ENCODE measurements at regions not wholly inside any gene's neighbourhood (a gene's known extent, or its start where the extent isn't known, plus 50 kb on each side); places are given as distances from the start of the nearest gene placed in this dataset.

DNA sequence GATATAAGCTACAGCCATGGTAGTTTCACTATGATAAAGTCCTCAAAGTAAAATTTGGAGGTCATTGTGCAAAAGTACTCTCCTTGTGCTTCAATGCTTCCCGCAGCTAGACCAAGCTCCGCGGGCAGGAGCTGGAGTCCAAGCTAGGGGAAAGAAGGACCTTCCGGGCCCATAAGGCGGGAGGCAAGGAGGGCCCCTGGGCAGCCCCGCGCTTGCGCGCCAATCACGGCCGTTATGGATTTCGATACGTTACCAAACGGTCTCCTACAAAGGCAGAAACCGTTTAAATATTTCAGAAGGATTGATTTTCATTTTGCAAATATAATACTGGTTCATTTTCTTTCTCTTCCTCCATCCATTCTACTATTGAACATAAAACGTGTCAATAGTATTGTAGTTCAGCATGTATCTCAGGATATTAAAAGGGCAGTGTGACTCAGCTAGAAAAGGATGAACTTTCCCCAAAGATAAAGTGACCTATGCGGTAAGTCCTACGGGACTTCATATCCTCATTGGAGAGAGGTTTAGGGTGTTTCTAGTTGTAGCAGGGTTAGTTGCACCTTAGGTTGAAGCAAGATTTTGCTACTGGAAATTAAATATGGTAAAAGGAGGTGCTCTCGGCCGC lies 128.0 kb downstream of the KIF20B start:
- FAIRE-seq: no peak

DNA sequence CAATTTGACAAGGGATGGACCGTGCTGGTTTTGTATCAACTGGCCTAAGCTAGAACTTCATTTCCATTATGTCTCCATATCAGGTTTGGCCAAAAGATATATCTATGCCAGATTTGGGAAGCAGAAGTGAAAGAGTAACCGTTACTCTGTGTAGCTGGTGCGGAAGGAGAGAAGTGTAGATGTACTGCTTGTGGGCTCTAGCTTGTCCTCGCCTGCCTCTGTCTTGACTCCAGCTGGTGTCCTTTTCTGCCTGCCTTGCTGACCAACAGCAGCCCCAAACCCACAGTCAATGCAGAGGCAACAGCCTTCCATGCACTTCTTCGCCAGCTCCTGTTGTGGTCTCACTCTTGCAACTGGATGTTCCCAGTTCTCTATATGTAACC lies 128.5 kb downstream of the KIF20B start:
- no peak for FAIRE-seq

DNA sequence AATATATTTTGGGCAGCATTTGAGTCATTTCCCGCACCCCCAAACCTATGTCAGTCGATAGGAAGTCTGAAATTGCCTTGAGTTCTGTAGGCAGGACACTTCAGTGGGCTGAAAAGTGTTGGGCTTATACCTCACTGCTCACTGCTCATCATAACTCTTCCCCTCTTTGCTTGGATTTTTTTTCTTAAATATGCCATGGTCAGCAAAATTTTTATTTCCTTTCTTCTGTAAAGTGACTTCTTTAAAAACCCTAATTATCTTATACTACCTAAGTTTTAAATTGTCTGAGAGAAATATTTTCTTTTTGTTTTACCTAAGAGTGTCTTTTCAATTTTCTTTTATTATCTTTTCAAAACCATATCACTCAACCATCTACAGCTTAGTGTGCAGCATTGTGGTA lies 129.2 kb downstream of the KIF20B start:
- no peak for FAIRE-seq

DNA sequence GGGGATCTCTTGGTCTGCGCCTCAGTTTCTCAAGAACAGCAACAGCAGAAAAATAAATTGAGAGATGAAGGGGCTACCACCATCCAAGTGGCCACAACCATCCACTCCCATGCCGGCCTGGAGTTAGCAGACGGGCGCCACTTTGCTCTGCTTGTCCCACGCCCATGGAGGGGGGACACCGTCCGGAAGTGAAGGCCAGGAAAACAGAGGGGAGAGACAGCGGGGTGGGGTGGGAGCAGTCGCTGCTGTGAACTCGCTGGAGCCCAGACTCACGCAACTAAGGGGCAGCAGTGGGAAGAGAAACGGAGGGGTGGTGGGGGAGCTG lies 135.4 kb downstream of the KIF20B start:
- FAIRE-seq: no peak

DNA sequence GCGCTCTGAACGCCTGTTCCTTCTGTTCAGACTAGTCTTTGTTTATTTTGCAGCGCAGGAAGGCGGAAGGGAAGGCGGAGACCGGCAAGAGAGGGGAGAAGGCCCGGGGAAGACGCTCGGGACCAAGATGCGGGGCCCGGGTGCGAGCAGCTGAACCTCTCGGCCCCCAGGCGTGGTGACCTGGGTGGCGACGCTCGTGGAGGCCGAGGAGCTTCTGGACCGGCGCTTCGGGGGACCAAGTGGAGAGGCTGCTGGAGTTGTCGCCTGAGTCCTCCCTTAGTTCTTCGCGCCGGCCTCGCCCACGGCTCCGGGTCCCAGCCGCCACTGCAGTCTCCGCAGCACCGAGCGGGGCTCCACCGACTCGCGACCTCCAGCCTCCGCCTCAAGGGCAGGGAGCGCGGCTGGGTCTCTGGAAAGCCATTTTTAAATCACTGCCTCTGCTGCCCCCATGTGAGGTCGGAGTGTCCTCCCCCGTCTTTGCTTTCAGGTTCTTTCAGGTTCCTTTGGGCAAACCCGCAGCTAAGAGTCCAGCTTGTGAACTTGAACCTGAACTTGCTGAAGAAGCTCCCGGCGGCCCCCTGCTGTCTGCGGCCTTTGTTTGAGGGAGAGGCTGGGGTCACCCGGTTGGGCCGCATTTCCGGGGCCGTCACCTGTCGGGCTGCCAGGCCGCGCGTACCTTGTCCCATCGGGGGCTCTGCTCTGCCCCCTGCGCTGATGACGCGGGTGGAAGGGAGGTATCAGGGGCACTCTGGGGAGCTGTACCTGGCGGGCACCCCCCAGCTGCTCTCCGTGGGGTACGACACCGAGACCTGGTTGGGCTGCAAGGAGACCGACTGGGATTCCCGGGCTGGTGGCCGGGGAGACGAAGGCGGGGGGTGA lies 136.0 kb downstream of the KIF20B start:
- FAIRE-seq: no peak

DNA sequence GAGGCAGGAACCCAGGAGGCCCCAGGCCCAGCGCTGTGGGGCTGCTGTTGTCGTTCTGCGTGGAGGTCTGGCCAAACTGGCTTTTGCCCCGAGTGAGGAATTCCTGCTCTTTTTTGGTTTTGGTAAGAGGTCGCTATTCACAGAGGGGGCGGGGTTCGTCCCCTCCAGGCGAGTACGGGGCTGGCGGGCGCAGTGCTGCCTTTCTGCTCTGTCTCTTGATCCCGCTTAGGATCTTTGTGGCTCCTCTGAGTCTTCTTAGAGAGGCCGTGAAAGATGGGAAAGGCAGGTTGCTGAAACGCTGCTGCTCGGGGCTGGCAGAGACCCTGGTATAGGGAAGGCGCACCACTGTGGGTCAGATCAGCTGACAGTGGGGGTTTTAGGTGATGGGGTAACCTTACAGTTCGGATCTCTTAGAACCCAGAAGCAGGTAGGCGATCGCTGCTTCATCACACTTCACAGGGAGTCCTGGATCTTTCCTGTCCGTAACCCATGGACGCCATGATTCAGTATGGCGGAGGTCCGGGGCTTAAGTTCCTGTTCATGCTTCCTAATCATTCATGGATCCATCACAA lies 136.7 kb downstream of the KIF20B start:
- no peak for FAIRE-seq

DNA sequence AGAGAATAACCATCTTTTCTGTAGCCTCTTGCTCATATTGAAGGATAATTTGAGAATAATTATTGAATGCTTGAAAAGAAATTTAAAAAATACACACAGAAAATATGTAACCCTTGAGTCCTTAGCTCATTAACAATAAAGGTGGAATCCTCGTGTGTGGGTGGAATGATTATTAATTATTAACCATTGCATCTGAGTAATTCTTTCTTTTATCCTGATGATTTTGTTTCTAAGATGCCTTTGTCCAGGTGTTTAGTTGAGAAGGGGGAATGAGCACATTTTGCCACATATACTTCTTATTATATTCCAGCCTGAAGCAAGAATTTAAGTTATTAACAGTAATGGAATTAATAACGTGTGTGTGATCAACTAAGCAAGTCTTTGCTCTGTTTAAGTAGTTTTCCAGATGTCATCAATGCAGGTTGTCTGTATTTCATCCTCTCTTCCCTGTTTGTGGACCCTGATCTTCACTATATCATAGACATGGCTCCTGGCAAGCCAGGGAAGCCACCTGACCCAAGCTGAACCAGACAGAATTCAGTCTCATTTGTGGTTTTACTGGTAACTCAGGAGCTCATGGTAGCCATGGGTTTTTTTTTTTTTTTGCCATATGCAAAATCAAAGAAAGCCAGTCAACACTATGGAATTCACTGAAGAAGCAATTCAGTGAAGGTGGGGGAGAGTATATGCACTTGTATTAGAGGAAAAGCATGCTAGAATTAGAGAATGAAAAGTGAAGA lies 144.3 kb downstream of the KIF20B start:
- FAIRE-seq: no peak

DNA sequence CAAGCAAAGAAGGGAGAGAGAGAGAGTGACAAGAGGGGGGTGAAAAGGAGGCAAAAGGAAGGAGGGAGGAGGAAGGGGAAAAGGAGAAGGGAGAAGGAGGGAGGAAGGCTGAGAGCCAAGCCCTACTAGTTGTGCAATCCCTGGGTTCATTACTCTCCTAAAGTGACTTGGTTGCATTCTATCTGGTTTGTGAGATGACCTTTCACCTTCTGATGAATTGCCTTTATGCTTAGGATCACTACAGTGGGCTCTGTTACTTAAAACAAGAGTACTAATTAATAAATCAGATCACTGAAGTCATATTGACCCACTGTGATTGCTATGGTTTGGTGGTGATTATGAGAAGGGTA lies 144.9 kb downstream of the KIF20B start:
- FAIRE-seq: no peak

DNA sequence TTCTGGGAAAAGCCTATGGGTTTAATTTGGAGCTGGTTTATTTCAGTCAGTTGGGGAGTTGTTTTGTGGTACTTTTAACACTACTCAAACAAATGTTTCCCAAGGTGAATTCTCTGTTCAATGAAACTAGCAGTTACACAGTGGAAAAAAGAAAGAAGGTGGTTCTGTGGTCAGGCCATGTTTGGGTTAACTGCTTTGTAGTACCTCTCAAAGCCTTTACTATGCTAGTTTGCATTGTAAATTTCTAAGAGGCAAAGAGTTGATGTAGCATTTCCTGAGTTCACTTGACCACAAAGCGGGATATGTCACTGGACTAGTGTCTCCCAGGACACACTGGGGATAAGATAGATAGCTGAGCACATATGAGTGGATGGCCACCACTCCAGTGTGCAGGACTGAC lies 145.4 kb downstream of the KIF20B start:
- FAIRE-seq: no peak

DNA sequence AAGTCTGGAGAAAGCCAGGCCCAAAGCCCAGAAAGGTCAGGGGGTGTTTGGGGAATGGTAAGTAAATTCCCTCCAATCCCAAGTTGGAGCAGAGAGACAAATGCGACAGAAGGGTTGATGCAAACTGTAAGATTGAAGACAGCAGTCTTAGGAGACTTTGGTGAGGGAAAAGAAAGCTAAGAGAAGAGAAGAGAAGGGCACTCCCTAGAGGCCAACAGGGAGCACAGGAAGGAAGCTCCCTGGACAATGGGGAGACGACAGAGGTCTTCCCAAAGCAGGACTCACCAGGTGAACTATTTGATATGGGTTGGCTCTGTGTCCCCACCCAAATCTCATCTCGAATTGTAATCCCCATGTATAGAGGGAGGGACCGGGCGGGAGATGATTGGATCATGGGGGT lies 151.5 kb downstream of the KIF20B start:
- no peak for FAIRE-seq

DNA sequence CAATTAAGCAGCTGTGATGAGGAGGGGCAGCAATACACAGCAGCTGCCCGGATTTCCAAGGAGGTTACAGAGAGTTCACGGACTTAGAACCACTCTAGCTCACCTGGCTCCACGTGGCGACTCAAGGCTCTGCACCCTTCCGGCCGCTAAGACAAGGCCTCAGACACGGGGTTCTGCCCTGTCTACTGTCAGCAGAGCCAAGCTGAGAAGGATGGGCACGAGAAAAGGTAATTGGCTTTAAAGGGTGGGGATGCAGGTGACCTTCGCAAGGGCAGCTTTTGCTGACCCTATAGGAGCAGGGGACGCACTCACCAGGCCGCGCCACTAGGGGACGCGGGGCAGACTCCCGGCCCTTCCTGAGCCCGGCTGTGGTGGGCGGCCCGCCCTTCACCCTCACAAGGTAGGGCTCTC lies 152.4 kb downstream of the KIF20B start:
- no peak for FAIRE-seq

DNA sequence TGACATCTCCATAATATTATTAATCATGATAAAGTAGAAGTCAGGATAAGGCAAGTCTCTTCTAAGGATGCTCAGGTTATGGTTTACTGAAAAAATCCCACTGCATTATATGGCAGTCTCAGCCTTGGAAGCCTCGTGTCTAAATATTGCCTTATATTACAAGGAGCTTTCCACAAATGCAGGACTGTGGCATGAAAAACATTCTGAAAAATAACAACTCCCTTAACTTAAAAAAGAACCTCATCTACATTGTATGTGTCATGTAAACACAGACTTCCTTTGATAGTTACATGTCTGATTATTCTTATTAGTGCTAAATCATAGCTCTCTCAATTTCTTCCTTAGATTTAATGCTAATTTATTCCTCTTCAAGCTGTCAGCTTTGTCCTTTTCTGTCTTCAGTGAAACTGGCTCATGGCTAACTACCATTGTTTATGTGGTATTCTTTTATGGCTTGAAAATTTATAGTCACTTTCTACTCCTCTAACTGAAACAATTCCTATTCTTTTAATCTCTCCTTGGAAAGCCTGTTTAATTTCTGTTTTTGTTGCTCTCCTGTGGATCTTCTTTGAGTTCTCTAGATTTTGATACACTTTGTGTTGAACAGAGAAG lies 156.1 kb downstream of the KIF20B start:
- no peak for FAIRE-seq

DNA sequence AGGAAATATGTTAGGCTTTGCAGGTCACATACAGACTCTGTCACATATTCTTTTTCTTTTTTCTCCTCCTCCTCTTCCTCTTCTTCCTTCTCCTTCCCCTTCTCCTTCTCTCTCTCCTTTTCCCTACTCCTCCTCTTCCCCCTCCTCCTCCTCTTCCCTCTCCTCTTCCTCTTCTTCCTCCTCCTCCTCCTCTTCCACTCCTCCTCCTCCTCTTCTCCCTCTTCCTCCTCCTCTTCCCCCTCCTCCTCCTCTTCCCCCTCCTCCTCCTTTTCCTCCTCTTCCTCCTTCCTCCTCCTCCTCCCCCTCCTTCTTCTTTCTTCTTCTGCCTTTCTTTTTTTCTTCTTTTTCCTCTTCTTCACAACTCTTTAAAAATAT lies 159.8 kb downstream of the KIF20B start:
- FAIRE-seq: no peak

DNA sequence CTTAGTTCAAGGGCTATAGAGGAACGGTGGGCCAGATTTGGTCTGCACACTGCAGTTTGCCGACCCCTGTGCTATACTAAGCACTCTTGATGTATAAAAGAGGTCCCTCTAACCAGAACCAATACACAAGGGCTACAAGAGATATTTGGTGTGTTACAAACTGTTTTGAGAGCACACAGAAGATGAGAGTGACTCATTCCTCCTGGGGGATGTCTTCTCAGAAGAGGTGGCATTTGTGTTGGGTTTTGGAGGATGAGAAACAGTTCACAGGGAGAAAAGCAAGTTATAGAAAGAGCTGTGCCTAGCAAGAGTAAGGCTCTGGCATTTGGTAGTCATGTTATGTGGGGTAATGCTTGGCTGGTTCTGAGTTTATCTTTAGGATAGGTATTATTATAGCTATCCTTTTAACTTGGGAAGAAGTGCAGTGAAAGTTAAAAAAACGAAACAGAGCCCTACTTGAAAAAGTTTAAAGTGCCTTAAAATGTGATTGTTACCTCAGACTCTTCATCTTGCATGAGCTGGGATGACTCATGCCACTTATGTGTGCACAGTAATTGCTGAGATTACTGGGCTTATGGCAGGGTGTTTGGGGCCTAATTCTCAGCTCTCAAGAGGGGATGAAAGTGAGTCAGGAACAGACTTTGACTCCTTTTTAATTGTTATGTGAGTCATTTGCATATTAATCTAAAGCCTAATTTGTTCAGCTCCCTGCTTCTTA lies 160.4 kb downstream of the KIF20B start:
- no peak for FAIRE-seq

DNA sequence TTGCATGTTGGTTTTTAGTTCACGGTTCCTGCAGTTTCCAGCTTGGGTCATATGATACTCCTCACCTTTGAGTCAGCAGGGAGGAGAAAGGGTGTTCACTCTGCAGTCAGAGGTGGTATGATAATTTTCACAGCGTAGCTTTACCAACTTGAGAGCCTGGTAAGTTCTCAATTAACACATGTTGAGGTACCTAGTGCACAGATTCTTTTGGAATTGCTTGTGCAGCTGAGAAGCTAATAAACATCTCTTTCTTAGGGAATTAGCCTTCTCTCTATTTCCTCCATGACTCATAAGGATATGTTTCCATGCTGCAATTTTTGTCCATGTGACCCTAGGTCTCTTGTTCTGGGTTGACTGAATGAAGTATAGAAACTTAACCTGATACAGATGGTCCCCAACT lies 166.6 kb downstream of the KIF20B start:
- no peak for FAIRE-seq

DNA sequence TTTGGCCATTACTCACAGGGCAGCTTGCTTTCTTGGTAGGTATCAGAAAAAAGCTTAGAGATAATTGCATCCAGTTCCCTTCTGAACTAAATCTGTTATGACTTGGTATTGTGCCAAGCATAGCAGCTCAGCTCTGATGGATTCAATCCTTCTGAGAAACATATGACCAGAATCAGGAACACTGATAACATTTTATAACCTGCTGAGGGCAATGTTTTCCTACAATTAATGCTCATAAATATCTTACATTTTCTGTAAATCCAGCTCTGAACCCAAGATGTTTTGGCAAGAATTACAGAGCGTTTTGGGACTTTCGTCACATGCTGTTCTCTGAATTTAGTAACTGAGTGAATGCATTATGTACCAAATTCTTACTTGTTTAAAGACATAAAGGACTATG lies 167.8 kb downstream of the KIF20B start:
- no peak for FAIRE-seq

DNA sequence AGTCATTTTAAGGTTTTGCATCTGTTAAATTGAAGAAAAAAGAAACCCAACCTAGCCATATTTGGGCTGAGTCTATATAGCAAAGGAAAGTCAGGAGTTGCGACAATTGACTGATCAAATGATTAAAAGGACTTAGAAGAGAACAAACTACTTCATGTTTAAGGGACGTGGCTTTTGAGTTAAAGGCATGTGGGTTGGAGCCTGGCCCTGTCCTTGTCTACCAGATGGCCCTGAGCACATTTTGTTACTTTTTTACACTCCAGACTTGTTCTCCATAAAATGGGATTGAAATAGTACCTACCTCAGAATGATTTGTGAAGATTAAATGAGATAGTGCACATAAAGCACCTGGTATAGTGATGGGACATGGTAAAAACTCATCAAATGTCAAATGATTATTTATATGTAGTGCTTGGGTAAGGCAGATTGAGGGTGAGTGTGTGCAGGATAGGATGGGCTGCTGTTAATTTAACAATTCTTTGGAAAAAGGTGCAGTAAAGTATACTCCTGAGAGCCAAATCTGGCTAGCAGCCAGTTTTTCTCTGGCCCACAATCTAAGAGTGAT lies 168.3 kb downstream of the KIF20B start:
- no peak for FAIRE-seq

DNA sequence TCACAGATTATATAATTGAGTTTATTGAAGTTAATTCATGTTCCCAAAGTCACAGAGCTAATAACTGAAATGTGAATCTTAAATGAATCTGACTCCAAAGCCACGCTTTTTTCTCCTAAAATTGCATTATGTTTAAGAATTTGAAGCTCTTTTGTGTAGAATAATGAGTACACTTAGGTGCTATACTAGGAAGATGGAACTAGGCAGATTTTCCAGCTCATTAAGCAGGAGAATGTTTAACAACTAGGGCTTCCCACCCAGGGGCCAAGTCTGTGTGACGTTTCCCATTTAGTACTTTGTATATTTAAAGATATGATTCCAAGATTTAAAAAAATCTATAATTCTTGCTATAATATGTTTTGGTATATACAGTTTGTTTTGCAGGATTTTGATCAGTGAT lies 169.5 kb downstream of the KIF20B start:
- FAIRE-seq: no peak

DNA sequence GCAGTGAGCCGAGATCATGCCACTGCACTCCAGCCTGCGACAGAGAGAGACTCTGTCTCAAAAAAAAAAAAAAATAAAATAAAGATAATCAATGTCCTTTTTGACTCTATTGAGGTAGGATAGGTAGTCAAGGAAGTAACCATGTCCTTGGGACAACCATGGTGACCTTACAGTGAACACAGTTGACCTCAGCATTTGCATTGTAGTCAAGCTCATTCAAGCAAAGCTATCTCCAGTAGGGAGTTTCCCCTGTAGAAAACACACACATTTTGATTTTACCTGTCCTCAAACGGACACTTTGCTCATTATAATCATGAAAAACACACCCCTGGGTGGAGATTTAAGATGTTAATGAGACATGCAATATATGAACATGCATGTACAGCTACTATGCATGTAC lies 171.7 kb downstream of the KIF20B start:
- FAIRE-seq: no peak

DNA sequence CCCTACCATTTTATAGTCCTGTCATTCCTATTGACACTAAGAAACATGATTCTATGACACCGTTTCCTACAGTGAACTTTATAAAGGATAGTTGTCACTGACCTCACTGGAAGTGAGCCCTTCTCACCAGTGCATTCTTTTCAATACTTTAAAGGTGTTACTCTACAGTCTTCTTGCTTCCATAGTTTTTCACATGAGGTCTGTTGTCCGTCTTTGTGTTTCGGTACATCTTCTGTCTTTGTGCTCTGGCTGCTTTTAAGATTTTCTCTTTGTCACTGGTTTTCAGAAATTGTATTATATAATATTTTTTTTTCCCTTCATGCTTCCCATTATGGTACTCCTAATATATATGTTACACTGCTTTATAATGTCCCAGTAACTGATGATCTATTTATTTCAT lies 174.2 kb downstream of the KIF20B start:
- no peak for FAIRE-seq

DNA sequence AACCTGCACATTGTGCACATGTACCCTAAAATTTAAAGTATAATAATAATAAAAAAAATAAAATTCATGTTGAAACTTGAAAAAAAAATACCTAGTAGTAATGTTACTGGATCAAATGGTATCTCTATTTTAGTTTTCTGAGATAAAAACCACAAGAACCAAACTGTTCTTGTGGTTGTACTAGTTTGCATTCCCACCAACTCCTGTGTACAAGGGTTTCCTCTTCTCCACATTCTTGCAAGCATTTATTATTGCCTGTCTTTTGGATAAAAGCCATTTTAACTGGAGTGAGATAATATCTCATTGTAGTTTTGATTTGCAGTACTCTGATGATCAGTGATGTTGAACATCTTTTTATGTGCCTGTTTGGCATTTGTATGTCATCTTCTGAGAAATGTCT lies 177.7 kb downstream of the KIF20B start:
- no peak for FAIRE-seq

DNA sequence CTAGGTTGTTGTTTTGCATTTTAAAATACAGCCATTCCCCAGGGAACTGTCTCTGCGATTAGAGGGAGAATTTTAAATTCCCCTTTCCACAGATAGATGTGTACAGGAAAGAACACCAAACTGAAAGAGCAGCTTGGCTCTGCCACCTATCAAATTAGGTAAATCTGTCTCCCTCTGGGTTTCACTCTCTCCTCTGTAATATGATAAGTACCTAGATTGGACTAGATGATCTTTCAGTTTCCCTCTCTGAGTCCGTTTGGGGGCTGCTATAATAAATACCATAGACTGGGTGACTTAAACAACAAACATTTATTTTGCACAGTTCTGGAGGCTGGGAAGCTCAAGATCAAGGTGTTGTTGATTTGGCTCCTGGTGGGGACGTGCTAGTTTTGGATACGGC lies 186.0 kb downstream of the KIF20B start:
- no peak for FAIRE-seq

DNA sequence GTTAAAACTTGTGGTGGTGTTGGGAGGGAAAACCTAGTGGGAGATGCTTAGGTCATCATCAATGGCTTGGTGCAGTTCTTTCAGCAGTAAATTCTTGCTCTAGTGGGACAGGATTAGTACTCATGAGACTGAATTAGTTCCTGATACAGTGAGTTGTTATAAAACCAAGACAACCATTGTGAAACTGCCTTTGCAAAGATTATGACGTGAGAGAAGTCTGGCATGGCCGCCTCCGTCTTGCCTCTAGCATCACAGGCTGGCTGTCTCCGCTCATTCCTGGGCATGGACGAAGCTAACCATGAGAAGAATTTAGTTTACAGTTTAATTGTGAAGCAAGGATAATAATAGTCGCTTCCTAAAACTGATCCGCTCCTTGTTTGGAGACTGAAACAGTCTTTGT lies 186.4 kb downstream of the KIF20B start:
- no peak for FAIRE-seq

Data from islet of Langerhans (tissue), 1 donor.